Stimulated activated CD8-positive, alpha-beta memory T cell treated with anti-CD3 and anti-CD28 coated beads, Interleukin-15, amount 100 ng/mL, for 48 hours (primary cell): ENCODE measurements at regions not wholly inside any gene's neighbourhood (a gene's known extent, or its start where the extent isn't known, plus 50 kb on each side); places are given as distances from the start of the nearest gene placed in this dataset.
"Not testable (repeated sequence)": the region's sequence is repeated elsewhere in the genome, so short reads cannot be mapped to it uniquely, and the experiment has no call there.

Experiments
- DNase-seq, 2 donors: peaks; one replicate each; pipeline ENCODE4 v3.0.0-alpha.2; 2020; ENCODE audit warnings: low read depth in 2 of 2

DNA sequence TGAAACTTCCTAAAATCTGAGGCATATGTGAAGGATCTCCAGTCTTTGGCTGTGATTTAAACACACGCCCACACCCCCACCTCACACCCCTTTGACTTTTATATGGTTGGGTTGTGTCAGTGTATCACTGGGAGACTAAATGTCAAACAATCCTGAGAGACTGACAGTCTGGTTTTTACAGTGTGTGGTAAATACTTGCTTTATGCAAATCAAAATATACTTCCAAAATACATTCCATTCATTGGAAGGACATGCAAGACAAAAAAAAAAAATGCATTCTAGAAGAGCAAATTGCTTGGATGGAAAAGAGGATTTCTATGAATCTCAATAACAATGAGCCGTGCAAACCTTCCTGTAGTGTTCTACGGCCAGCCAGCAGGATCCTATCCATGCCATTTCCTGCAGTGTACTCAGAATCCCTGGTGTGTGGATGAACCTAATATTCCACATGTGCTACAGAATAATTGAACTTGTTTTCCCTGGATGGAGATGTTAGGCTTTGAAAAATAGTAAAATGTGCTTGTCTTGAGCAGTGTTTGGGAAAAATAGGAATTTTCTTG lies 602.1 kb upstream of the GOT2 start:
- no peak for DNase-seq

DNA sequence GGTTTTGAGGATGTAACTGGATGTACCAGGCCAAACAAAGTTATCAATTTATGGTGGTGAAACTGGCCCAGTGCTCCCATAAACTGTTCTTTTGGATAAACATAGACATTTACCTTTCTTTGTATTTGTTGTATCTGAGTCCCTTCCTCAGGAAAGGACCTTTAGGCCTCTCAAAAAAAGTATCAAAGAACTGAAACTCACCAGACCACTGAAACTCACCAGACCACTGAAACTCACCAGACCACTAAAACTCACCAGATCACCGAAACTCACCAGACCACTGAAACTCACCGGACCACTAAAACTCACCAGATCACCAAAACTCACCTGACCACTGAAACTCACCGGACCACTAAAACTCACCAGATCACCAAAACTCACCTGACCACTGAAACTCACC lies 597.6 kb upstream of the GOT2 start:
- not testable (repeated sequence) for DNase-seq

DNA sequence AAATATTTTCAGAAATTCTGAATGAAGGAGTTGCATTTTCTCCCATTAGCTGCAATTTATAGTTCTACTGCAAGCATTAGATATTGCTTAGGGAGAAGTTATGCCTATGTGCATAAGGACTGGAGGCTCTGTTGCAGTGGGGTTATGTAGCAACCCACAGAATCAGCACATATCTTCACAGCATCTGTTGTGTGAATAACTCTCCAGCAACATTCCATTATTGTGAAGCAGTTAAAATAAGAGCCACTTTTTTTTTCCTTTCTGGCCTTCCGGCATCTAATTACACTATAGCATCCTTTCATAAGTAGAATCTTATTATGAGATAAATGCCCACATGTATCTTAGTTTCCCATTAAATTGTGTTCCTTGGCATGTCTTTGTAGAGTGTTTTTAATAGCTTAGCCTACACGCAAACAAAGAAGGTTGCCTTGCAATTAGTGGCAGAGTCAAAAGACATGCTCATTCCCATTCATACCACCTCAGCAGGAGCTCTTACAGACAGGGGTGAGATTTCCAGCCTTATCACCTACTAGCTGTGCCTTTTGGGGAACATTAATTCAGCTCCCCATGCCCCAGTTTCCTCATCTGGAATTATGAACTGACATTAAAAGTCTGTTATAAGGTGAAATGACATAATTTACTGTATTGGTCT lies 596.0 kb upstream of the GOT2 start:
- DNase-seq, result no peak

DNA sequence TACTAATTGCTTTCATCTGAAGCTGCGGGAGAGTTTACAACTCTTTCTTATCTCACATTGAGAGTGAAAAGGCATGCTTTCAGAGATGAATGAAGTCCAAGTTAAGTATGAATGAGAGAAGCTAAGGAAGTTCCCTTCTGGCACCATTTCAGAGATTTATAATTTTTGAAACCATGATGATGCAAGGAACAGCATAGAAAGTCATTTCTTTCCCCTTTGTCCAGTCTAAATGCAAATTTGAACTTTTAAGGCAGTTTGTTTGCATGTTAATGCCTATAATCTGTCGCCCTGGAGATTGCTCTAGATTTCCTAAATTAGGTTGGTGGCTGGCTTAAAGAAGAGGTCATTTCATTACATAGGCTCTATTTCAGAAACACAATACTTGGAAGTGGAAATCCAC lies 594.8 kb upstream of the GOT2 start:
- no peak for DNase-seq

DNA sequence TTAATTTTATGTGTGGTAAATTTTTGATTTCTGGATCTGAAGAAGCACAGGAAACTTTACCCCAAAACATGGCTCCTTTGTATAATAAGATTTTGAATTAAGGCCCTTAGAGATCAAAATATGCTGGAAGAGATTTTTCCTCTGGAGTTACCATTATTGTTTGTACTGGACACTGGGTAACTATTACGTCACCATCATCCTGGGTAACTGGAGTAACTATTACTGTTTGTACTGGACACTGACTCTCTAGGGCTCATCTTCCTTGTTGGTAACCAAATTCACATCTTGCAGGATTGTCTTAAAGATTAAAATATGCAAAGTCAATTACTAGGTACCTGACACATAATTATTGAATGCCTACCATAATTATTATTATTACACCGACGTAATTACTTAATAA lies 593.8 kb upstream of the GOT2 start:
- no peak for DNase-seq

DNA sequence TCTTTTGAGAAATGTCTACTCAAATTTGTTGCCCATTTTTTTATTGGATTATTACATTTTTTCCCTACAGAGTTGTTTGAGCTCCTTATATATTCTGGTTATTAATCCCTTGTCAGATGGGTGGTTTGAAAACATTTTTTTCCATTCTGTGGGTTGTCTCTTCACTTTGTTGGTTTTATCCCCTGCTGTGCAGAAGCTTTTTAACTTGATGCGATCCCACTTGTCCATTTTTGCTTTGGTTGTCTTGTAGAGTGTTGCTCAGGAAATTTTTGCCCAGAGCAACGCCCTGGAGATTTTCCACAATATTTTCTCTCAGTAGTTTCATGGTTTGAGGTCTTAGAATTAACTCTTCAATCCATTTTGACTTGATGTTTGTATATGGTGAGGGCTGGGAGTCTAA lies 592.8 kb upstream of the GOT2 start:
- no peak for DNase-seq

DNA sequence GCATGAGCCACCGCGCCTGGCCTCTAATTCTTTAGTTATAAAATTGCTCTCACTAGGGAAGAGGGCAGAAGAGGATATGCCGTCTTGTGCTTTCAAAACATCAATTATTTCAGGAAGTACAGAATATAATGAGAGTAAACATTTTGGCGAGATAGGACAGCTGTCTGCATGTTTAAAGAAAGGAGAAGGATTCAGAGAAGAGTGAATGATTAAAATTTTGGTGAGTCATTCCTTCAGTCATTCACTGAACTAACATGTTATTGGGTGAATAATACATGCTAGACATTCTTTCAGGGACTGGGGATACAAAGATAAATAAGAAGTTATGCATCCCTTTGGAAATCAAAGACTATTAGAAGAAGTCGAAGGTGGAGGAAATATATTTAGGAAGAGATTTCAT lies 590.3 kb upstream of the GOT2 start:
- DNase-seq, result no peak

DNA sequence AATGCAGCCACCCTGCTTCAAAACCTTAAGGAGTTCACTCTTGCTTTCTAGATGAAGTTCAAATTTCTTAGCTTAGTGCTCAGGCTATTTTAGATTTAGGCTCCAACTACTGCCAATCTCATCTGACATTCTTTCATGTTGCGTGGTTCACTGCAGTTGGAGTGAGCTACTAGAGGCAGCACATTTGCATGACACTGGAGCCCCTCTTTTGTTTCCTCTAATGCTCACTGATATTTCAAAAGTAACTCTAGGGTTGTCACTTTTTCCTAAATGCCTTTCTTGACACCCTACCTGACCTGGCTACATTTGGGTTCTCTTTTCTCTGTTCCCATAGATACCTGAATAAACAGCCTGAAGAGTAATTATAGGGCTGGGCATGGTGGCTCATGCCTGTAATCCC lies 586.5 kb upstream of the GOT2 start:
- no peak for DNase-seq

DNA sequence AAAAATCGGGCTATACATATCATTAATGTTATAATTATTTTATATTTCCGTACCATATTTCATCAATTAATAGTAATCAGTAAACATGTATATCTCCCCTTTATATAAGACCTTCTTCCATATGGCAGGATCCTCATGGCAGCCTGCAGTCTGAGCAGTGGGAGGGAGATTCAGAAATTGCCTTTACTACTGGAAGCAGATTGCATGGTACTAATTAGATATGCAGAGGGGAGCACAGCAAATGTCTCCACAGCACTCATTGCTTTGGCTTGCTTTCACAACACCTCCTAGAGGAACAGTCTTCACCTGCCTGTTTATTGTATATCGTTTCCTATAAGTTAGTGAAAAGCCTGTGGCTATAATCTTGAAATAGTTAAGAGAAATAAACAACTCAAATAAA lies 585.8 kb upstream of the GOT2 start:
- DNase-seq, result no peak

DNA sequence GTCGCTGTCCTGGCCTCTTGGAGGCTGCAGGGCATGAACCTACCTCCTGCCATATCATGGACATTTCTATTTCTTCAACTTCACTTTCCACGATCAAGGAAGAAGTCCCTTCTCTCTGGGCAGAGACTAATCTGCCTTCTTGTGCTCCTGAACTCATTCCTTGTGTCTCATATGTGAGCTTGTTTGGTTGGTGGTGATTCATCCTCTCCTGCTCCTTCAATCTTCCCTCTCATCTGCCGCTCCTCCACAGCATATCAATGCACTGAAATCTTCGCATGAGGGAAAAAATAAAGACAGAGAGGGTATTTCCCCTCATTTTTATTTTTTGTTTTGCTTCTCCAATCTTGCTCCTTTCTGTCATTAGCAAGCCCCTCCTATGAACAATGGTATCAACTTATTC lies 571.7 kb upstream of the GOT2 start:
- DNase-seq, result no peak

DNA sequence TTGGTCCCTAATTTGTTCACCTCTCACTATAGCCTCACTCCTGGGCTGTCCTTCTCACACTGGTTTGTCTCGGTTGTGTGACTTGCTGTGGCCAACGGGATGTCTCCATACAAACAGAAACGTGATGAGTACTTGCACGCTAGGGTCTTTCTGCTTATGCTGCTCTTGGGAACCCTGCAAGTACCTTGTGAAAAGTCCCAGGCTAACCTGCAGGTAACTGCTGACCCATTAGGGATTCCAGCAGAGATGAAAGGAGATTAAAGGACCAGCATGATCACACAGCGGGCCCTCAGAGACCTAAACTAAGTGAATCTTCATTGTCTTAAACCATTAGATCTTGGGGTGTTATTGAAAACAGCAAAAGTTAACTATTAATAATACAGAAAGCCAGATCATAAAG lies 562.8 kb upstream of the GOT2 start:
- DNase-seq, result no peak

DNA sequence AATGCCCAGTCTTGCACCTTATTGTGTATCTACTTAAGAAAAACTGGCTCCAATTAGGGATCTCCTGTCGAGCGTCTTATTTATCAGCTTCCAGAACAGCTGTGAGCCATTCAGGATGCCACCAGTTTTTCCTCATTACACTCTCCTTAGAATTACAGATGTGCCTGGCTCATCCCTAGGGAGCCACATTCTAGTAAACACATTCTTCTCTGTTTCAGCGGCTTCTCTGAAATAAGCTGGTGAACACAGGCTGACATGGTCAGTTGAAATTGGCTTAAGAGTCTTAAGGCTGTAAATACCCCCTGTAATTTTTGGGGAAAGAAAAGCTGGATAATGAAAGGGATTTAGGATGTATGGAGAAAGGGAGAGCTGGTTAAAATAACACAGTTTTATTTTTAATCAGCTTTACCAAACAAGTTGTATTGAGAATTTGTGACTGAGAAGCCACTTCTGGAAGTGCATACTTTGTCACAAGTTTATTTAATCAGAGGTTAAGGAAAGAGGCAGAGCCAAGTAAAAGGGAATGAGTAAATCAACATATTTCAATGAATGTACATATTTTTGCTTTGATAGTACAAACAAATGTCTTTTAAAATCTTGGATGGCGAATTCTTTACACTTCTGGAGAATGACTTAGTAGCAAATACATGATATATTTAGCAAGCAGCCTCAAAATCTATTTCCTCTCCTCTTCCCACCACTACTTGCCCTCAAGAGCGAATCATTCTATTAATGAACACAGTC lies 562.0 kb upstream of the GOT2 start:
- no peak for DNase-seq

DNA sequence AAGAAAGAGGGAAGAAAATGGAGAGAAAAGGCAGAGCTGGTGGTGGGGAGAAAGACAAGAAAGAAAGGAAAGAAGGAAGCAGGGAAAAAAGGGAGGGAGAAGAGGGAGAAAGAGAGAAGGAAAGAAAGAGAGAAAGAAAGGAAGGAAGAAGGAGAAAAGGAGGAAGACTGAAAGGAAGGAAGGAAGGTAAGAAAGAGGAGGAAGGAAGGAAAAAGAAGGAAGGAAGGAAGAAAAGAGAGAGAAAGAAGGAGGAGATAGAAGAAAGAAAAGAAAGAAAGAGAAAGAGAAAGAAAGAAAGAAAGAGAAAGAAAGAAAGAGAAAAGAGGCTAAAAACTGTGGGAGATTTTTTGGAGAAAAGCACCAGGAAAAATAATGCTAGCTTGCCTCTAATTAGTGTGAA lies 561.4 kb upstream of the GOT2 start:
- no peak for DNase-seq

DNA sequence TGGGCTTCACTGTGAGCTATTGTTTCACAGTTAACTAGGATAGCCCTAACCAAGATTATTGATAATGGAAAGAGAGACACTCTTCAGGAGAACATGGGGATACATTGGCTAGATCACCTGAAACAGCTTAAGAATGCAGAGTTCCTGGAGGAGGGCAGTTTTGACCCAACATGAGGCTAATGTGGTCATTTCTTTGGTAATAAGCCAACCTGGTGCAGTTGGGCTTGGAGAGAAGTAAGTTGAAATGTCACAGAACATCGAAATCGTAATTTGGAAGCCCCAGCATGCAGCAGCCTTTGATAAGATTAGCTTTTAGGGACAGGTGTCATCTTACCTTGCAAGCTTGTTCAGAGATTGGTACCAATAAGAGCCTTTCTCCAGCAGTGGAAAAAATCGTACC lies 556.6 kb upstream of the GOT2 start:
- DNase-seq, result no peak

DNA sequence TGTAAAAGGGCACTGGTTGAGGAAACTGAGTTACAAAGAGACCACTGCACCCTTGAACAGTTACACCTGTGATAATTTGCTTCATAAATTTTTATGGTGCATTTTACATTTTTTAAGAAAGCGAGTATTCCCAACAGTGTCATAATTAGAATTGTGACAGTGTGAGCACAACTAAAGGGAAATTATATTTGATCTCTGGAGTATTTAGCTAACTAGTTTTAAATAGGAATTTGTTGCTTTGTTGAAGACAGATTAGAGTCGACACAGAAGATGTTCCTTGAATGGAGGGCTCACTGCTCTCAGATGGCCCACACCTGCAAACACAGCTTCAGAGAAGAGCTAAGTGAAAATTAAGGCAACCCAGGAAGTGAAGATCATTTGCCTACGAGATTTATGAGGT lies 555.0 kb upstream of the GOT2 start:
- no peak for DNase-seq

DNA sequence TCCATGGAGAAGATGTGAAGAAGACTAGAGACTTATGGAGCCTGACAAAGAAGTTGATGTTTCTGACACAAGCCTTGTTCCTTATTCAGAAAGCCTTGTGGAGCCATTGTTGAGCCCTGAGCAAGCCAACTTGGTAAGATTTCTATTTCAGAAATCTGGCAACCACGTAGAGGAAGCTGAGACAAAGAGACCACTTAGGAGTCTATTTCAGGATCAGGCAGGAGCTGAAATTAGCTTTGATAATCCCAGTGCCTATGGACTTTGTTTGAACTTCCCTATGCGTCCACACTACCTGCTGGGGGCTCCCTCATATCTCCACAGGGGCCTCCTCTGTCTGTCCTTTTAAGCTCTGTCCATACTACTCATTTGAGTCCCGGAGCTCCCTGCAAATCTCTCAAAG lies 540.0 kb upstream of the GOT2 start:
- no peak for DNase-seq

DNA sequence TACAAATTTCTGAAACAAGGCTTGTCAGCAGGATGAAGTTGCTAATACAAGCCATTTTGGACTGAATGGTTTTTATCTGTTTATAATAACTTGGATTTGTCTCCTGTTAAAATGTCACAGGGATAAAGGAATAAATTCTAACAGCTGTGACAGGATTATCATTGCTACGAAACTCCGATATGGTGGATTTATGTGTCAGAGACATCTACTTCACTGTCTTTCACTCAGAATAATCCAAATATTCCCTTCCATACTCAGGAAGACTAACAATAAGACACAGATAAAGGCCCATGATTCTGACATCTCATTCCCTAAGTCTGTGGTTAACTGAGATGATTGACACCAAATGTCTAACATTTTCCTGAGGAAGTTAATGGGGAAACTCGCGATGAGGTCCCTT lies 529.8 kb upstream of the GOT2 start:
- no peak for DNase-seq

DNA sequence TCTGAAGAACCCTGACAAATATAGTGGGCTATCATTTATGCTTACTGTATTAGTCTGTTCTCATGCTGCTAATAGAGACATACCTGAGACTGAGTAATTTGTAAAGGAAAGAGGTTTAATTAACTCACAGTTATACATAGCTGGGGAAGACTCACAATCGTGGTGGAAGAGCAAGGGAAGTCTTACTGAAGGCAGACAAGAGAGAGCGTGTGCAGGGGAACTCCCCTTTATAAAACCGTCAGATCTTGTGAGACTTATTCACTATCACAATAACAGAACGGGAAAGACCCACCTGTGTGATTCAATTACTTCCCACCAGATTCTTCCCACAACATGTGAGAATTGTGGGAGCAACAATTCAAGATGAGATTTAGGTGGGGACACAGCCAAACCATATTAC lies 526.8 kb upstream of the GOT2 start:
- no peak for DNase-seq

DNA sequence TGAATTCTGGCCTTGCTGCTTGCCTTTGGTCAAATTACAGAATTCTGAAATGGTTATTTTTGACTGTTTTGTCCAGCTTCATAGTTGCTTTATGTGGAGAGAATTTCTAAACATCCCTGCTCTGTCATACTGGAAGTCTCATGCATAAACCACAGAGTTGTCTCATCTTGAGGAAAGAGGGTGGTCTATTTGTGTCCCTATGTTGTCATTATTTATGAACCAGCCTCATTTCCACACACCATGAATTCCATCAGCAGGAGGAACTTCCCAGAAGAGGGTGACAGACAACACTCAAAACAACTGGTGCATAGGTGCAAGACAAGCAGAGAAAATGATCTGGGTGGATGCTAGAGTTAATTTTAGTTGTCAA lies 525.8 kb upstream of the GOT2 start:
- no peak for DNase-seq

DNA sequence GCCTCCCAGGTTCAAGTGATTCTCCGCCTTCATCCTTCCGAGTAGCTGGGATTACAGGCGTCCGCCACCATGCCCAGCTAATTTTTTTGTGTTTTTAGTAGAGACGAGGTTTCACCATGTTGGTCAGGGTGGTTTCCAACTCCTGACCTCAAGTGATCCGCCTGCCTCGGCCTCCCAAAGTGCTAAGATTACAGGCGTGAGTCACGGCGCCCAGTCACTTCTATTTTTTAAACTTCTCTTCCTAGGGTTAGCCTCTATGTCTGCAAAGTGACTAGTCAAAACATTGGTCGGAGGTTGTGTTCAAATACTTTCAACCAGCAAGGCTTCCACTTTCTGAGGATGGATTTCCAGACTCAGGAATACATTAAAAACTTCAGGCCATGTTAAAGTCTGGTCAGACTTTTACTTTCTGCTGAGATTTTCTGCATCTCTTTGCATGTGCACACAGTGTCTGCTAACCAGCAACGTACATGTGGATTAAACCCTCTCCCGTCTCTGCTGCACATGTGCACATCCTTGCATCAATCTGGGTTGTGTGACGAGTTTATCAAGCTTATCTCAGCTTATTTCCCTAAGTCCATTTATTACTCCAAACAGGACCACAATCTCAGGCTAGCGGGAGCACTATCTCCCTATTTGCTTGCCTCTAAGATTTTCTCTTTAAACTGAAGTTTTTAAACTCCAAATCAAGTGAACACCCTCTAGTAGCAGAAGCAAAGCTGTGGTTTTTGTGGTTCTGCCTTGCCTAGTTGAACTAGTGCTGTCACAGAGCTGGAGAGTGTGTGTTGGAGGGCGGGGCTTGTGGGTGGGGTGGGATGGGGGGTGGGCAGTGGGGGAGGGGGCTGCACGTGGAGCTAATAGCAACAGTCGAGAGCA lies 525.2 kb upstream of the GOT2 start:
- DNase-seq, result peak; percentile 10 to 13

DNA sequence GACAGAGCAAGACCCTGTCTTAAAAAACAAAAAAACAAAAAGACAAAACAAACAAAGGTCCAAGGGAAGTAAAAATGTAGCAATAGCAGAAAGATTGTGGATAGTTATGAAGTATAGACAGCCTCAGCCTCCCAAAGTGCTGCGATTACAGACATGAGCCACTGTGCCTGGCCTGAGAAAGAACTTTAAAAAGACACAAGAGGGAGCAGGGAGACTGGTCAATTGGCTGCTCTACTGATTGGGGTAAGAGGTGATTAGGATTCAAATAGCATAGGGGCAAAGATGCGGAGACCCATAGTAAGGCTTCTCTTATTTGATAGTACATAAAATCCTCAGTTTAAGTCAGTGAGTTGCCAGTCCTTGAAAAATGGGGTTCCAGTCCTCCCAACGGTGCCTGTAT lies 518.2 kb upstream of the GOT2 start:
- no peak for DNase-seq

DNA sequence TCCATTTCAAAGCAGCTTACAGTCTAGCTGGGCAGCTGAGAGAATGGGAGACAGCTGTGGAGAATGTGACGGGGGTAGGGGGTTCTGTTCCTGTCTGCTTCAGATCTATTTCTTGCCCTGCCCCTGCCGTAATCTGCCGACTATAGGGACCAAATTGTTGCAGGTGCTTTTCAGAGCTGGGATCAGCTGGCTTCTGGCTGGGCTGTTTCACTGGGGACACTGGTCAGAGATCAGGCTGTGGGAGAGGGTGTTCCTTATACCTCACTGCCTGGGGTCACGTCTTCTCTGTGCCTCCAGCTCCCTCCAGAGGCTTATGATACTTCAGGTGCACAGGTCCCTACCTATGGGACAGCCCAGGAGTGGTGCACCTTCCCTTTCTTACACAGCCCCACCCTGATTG lies 514.9 kb upstream of the GOT2 start:
- DNase-seq, result no peak

DNA sequence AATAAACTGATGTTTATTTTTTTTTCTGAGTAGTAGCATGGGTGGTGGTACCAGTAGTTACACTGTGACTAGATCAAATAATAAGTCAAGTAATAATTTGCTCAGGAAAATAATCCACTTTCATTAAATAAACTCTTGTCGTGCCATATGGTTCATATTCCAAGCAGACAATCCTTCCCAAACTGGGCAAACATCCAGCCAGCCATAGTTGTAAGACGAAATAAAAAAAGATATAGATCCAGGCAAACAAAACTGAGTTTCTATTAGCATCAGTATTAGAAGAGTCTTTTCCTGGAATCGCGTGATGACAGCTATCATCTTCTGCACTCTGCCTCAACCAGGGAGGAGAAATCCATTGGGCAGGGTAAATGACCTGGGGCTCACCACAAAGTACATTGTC lies 508.4 kb upstream of the GOT2 start:
- no peak for DNase-seq
